GM12878 (cell line): ENCODE measurements at regions not wholly inside any gene's neighbourhood (a gene's known extent, or its start where the extent isn't known, plus 50 kb on each side); places are given as distances from the start of the nearest gene placed in this dataset.

Source experiments
- CBX5 ChIP-seq: sonication (generic); IDR thresholded peaks from 2 replicates; pipeline ENCODE4 v1.6.1; 2016; ENCODE audit warnings: low read depth, moderate library complexity, mild to moderate bottlenecking, inconsistent platforms
- CREB1 ChIP-seq: IDR thresholded peaks from 2 replicates; pipeline ENCODE4 v1.6.1; 2012; ENCODE audit warnings: low read depth, mild to moderate bottlenecking, inconsistent platforms
- CTCF ChIP-seq, 3 experiments: IDR thresholded peaks in 2 of 3; conservative IDR thresholded peaks in 1 of 3; 2 replicates each; pipeline ENCODE4 v1.5.1; 2011; ENCODE audit warnings: low read depth in 3 of 3, low read length in 3 of 3, mild to moderate bottlenecking in 3 of 3, control low read depth in 2 of 3, moderate library complexity in 2 of 3, inconsistent platforms in 1 of 3, mixed read lengths in 1 of 3; ENCODE audit not compliant: control insufficient read depth in 2 of 3, insufficient read depth in 1 of 3; ENCODE audit errors: extremely low read depth in 1 of 3
- EZH2 ChIP-seq: IDR thresholded peaks from 2 replicates; pipeline ENCODE4 v1.6.1; 2012; ENCODE audit warnings: low read depth, mild to moderate bottlenecking, control low read depth, inconsistent platforms, low read length, borderline replicate concordance; ENCODE audit not compliant: control insufficient read depth
- NBN ChIP-seq: fragments of 450-650 bp; IDR thresholded peaks from 2 replicates; pipeline ENCODE4 v1.6.1; 2016
- NR2F1 ChIP-seq: fragments of 450-650 bp; conservative IDR thresholded peaks from 2 replicates; pipeline ENCODE4 v1.6.1; 2017; ENCODE audit warnings: mild to moderate bottlenecking
- POLR2AphosphoS5 ChIP-seq: IDR thresholded peaks from 2 replicates; pipeline ENCODE4 v1.6.1; 2011; ENCODE audit warnings: mild to moderate bottlenecking, low read length, inconsistent platforms
- SMC3 ChIP-seq: IDR thresholded peaks from 2 replicates; pipeline ENCODE4 v1.6.1; 2011; ENCODE audit warnings: low read length, improper control_type of control experiment, borderline replicate concordance

- TF ChIP-seq EZH2, result no peak
- TF ChIP-seq CBX5, result no peak
- TF ChIP-seq SMC3, result no peak
- TF ChIP-seq NBN, result no peak
- TF ChIP-seq POLR2AphosphoS5, result no peak
- no peak for TF ChIP-seq CTCF (IDR thresholded peaks at IDR 0.05 in 2 of 3, conservative IDR thresholded peaks at IDR 0.05 in 1 of 3; ENCODE audit: control insufficient read depth in 2 of 3, extremely low read depth in 1 of 3, insufficient read depth in 1 of 3, low read depth in 3 of 3, low read length in 3 of 3)
- no peak for TF ChIP-seq NR2F1
- TF ChIP-seq CREB1, result no peak
Observed at GRCh38 chr11:23620617-23621016, 760.3 kb upstream of the CCDC179 start.
